Fibroblast of peridontal ligament (primary cell): ENCODE measurements at regions not wholly inside any gene's neighbourhood (a gene's known extent, or its start where the extent isn't known, plus 50 kb on each side); places are given as distances from the start of the nearest gene placed in this dataset.
"Not testable (repeated sequence)": the region's sequence is repeated elsewhere in the genome, so short reads cannot be mapped to it uniquely, and the experiment has no call there.

ENCODE experiments used
- DNase-seq: peaks from one replicate; pipeline ENCODE4 v3.0.0-alpha.2; 2010; ENCODE audit errors: extremely low read depth

- no peak for DNase-seq
Measured at GRCh38 chr7:94311515-94311914, 83.2 kb upstream of the COL1A2 start.

DNA sequence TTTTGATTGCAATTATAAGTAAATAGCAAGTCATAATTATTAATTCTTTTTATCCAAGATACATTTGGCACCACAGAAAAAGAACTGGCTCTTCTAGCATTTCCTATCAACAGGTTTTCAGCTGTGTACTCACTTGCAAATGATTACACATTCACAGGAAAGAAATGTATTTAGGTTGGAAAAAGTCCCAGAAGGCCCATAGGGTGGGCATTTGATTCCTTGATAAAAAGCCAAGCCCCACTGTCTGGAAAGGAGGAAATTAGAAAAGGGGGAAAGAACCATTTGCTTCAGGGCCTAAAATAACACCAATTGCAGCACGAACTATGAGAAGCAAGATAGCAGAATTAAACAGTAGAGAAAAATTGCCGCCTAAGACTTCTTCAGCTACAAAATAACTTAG, 80.8 kb upstream of the COL1A2 start:
- DNase-seq = peak; percentile 80

DNA sequence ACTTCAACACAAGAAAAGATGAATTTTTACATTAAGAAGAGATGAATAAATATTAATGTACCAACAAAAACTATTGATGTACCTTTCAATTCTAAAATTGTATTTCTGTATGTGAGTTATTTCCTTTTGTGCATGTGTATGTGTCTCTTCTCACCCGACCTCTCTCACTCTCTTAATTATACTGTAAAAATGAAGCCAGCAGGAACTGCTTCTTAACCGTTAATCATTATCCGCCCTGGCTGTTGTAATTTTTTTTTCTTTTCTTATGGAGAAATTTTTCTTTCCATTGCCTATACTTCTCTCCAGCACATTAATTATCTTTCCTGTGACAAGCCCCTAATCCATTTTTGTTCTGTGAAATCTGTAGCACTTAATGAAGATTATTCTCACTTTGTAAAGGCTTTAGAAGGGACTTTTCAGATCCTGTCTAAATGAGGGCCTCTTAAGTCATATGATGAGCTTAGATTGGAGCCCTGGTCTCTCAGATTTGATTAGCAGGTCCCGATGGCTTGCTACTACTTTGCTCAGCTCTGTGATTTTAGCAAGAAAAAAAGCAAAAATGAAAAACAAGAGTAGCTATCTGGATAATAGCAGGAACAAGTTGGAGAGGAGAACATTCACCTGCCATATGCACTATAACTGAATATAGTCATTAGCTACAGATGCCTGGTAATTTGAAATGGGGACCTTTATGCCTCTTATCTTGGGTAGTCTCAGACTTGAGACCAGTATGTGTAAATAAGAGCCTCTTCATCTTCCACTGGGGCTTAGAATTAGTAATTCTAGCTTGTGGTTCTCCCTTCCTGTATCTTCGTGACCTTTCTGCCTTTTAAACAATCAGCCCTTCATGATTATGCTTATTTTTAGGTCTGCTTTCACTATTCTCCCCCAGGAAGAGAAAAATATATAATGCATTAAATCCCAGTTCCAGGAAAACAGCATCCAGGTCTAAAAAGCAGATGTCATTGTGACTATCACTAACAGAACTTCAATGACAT, 80.0 kb upstream of the COL1A2 start:
- no peak for DNase-seq

- not testable (repeated sequence) for DNase-seq
Measured at GRCh38 chr7:94321138-94321537, 73.6 kb upstream of the COL1A2 start.

DNA sequence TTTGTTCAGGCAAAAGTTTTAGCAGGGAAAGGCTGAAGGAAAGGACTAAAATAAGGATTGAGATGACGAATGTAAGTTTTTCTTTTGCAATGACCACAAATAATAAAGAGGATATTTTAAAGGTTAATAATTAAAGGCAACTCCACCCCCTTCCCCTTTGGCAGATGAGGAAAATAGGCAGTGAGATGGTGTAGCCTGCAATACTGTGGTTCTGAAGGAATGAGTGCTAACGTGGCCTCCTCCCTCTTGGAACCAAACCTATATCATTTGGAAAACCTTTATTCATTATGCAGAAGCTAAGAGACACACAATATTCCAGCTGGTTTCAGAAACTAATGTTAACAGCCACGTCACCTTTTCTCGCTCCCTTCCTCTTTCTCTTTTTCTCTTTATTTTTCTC, 70.9 kb upstream of the COL1A2 start:
- peak; percentile 42 for DNase-seq

GRCh38 chr7:94324380-94325121, 70.1 kb upstream of the COL1A2 start:
- peak; percentile 93 for DNase-seq

DNA sequence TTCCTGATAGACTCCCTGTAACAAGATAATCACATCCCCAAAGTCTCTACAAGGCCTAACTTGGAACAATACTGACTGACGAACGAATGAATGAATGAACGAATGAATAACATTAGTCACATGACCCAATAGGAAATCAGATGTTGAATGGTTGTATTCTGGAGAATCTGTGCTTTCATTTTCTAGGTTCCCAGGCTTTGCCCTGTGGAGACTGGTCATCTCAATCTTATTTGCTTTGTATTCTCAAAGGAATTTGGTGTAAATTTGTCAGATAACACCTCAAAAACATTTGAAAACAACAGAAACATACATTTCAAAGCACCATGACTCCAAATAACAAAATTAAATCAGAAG, 69.6 kb upstream of the COL1A2 start:
- no peak for DNase-seq

GRCh38 chr7:94330269-94331020, 64.2 kb upstream of the COL1A2 start:
- DNase-seq = peak; percentile 24

DNA sequence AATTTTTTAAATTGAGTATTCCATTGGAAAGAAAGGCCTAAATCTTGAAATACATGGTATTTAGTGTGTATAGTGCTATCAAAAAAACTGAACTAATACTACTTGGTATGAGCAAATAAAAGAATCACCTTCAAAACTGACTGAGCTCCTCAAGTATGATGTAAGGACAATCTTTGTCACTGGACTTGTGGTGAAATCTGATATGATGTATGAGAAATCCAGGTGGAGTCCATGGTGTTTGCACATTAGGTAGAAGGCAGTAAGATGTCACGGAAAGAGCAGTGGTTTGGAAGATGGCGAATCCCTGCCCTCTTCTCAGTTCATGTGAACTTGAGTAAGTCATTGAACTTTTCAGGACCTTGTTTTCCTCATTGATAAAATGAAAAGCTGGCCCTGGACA, 62.1 kb upstream of the COL1A2 start:
- DNase-seq = no peak

- DNase-seq = no peak
Measured at GRCh38 chr7:94333810-94334209, 60.9 kb upstream of the COL1A2 start.

DNA sequence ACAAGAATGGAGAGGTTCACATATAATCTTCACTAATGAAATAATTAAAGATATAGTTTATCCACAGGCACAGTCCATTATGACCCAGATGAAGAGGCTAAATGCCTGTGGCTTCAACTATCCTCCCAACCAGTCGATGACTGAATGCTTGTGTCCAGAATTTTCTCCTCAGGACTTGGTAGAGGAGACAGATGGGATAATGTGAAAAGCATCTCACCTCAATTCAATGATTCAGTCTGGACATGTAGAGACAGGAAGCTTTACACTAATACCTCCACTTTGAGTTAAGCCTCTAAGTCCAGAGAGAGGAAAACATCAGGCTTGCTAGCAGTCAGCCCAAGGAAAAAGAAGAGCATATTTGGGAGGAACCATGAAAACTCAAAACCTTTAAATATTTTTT, 59.1 kb upstream of the COL1A2 start:
- DNase-seq = no peak

DNA sequence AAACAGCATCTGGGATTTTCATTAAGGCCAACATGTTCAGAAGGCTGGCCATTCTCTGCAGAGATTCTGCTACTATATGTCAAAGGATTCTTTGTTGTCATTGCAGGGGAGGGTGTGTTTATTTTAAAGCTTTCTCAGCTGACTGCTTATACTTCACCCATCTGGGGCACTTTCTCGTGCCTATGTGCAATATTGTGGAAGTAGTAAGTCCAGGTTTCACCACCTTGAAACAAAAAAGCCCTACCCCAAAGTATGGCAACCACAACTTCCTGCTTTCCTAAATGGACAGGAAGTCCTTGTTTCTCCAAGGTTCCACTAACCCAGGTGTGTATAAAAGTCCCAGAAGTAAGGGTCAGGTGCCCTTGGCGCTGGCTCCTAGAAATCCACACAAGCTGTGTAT, 58.7 kb upstream of the COL1A2 start:
- no peak for DNase-seq

- DNase-seq = peak; percentile 74
Measured at GRCh38 chr7:94338921-94339371, 55.7 kb upstream of the COL1A2 start.

DNA sequence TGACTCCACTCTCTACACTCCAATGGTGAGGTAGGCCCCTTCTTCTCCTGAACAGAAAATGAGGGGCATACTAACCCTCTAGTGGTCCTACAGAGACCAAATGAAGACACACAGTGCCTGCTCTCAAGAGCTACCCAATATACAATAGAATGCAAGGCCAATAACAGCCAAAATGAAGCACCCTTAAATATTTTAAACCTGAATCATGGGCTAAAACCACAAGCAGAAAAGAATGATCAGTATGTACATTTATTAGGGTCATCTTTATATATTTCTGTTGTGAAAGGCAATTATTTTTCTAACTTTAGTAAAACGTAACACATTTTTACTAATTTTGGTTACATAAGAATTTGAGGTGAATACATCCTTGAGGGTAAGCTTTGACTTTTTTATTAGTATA, 49.9 kb upstream of the COL1A2 start:
- peak; percentile 50 for DNase-seq
